ENCODE measurements at regions not wholly inside any gene's neighbourhood (a gene's known extent, or its start where the extent isn't known, plus 50 kb on each side); places are given as distances from the start of the nearest gene placed in this dataset.

DNA sequence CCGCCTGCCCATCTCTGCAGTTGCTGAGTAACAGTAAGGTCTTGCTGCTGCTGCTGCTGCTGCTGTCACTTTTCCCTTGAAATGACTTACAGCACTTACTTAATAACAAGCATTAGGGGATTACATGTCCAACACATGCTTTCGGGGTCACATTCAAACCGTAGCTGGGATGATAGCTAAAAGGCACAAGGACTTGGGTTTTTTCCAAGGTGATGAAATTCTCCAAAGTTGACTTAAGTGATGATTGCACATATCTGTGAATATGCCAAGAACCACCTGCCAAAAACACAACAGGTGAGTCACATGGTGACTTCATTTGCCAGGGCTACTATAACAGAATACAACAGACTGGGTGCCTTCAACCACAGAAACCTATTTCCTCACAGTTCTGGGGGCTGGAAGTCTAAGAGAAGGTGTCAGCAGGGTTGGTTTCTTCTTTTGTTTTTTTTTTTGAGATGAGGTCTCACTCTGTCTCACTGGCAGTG is 121.9 kb upstream of the TNRC6C start (continued):
- TF ChIP-seq, protein P1, sequence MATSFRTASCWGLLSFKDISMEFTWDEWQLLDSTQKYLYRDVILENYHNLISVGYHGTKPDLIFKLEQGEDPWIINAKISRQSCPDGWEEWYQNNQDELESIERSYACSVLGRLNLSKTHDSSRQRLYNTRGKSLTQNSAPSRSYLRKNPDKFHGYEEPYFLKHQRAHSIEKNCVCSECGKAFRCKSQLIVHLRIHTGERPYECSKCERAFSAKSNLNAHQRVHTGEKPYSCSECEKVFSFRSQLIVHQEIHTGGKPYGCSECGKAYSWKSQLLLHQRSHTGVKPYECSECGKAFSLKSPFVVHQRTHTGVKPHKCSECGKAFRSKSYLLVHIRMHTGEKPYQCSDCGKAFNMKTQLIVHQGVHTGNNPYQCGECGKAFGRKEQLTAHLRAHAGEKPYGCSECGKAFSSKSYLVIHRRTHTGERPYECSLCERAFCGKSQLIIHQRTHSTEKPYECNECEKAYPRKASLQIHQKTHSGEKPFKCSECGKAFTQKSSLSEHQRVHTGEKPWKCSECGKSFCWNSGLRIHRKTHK (tag by site-specific recombination; IDR thresholded peaks at IDR 0.05) = 0 out of 2 replicates have a peak, but pooled peaks have one; percentile 14
- TF ChIP-seq ZBTB8A (tag by site-specific recombination; IDR thresholded peaks at IDR 0.05) (no peak), KLF7 (tag by site-specific recombination; IDR thresholded peaks at IDR 0.05; ENCODE audit: borderline replicate concordance) (no peak), GLI2 (tag by site-specific recombination; IDR thresholded peaks at IDR 0.05; ENCODE audit: borderline replicate concordance, low read depth) (no peak), ZNF473 (tag by site-specific recombination; IDR thresholded peaks at IDR 0.05) (no peak), ZNF747 (tag by site-specific recombination; IDR thresholded peaks at IDR 0.05) (no peak), ZBTB1 (tag by site-specific recombination; IDR thresholded peaks at IDR 0.05) (no peak), ZNF548 (tag by site-specific recombination; IDR thresholded peaks at IDR 0.05) (peak; percentile 99), ZNF623 (tag by site-specific recombination; IDR thresholded peaks at IDR 0.05) (no peak), ZNF621 (tag by site-specific recombination; IDR thresholded peaks at IDR 0.05) (no peak), ZNF555 (tag by site-specific recombination; conservative IDR thresholded peaks at IDR 0.05) (no peak), SP7 (tag by site-specific recombination; IDR thresholded peaks at IDR 0.05) (no peak)
- TF ChIP-seq, protein P2, sequence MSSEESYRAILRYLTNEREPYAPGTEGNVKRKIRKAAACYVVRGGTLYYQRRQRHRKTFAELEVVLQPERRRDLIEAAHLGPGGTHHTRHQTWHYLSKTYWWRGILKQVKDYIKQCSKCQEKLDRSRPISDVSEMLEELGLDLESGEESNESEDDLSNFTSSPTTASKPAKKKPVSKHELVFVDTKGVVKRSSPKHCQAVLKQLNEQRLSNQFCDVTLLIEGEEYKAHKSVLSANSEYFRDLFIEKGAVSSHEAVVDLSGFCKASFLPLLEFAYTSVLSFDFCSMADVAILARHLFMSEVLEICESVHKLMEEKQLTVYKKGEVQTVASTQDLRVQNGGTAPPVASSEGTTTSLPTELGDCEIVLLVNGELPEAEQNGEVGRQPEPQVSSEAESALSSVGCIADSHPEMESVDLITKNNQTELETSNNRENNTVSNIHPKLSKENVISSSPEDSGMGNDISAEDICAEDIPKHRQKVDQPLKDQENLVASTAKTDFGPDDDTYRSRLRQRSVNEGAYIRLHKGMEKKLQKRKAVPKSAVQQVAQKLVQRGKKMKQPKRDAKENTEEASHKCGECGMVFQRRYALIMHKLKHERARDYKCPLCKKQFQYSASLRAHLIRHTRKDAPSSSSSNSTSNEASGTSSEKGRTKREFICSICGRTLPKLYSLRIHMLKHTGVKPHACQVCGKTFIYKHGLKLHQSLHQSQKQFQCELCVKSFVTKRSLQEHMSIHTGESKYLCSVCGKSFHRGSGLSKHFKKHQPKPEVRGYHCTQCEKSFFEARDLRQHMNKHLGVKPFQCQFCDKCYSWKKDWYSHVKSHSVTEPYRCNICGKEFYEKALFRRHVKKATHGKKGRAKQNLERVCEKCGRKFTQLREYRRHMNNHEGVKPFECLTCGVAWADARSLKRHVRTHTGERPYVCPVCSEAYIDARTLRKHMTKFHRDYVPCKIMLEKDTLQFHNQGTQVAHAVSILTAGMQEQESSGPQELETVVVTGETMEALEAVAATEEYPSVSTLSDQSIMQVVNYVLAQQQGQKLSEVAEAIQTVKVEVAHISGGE (tag by site-specific recombination; conservative IDR thresholded peaks at IDR 0.05; ENCODE audit: low read depth) = no peak
- TF ChIP-seq, protein P3, sequence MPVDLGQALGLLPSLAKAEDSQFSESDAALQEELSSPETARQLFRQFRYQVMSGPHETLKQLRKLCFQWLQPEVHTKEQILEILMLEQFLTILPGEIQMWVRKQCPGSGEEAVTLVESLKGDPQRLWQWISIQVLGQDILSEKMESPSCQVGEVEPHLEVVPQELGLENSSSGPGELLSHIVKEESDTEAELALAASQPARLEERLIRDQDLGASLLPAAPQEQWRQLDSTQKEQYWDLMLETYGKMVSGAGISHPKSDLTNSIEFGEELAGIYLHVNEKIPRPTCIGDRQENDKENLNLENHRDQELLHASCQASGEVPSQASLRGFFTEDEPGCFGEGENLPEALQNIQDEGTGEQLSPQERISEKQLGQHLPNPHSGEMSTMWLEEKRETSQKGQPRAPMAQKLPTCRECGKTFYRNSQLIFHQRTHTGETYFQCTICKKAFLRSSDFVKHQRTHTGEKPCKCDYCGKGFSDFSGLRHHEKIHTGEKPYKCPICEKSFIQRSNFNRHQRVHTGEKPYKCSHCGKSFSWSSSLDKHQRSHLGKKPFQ (tag by site-specific recombination; IDR thresholded peaks at IDR 0.05) = no peak
- TF ChIP-seq, protein P4, sequence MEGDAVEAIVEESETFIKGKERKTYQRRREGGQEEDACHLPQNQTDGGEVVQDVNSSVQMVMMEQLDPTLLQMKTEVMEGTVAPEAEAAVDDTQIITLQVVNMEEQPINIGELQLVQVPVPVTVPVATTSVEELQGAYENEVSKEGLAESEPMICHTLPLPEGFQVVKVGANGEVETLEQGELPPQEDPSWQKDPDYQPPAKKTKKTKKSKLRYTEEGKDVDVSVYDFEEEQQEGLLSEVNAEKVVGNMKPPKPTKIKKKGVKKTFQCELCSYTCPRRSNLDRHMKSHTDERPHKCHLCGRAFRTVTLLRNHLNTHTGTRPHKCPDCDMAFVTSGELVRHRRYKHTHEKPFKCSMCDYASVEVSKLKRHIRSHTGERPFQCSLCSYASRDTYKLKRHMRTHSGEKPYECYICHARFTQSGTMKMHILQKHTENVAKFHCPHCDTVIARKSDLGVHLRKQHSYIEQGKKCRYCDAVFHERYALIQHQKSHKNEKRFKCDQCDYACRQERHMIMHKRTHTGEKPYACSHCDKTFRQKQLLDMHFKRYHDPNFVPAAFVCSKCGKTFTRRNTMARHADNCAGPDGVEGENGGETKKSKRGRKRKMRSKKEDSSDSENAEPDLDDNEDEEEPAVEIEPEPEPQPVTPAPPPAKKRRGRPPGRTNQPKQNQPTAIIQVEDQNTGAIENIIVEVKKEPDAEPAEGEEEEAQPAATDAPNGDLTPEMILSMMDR (tag by site-specific recombination; IDR thresholded peaks at IDR 0.05) = no peak
- TF ChIP-seq, protein P5, sequence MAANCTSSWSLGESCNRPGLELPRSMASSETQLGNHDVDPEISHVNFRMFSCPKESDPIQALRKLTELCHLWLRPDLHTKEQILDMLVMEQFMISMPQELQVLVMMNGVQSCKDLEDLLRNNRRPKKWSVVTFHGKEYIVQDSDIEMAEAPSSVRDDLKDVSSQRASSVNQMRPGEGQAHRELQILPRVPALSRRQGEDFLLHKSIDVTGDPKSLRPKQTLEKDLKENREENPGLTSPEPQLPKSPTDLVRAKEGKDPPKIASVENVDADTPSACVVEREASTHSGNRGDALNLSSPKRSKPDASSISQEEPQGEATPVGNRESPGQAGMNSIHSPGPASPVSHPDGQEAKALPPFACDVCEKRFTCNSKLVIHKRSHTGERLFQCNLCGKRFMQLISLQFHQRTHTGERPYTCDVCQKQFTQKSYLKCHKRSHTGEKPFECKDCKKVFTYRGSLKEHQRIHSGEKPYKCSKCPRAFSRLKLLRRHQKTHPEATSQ (tag by site-specific recombination; IDR thresholded peaks at IDR 0.05) = no peak
- TF ChIP-seq, protein P6, sequence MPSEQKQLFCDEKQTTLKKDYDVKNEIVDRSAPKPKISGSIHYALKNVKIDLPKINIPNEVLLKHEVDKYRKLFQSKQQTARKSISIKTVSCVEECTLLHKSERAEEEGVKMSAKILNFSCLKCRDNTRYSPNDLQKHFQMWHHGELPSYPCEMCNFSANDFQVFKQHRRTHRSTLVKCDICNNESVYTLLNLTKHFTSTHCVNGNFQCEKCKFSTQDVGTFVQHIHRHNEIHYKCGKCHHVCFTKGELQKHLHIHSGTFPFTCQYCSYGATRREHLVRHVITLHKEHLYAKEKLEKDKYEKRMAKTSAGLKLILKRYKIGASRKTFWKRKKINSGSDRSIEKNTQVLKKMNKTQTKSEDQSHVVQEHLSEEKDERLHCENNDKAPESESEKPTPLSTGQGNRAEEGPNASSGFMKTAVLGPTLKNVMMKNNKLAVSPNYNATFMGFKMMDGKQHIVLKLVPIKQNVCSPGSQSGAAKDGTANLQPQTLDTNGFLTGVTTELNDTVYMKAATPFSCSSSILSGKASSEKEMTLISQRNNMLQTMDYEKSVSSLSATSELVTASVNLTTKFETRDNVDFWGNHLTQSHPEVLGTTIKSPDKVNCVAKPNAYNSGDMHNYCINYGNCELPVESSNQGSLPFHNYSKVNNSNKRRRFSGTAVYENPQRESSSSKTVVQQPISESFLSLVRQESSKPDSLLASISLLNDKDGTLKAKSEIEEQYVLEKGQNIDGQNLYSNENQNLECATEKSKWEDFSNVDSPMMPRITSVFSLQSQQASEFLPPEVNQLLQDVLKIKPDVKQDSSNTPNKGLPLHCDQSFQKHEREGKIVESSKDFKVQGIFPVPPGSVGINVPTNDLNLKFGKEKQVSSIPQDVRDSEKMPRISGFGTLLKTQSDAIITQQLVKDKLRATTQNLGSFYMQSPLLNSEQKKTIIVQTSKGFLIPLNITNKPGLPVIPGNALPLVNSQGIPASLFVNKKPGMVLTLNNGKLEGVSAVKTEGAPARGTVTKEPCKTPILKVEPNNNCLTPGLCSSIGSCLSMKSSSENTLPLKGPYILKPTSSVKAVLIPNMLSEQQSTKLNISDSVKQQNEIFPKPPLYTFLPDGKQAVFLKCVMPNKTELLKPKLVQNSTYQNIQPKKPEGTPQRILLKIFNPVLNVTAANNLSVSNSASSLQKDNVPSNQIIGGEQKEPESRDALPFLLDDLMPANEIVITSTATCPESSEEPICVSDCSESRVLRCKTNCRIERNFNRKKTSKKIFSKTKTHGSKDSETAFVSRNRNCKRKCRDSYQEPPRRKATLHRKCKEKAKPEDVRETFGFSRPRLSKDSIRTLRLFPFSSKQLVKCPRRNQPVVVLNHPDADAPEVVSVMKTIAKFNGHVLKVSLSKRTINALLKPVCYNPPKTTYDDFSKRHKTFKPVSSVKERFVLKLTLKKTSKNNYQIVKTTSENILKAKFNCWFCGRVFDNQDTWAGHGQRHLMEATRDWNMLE (tag by site-specific recombination; conservative IDR thresholded peaks at IDR 0.05; ENCODE audit: low read depth) = no peak
- TF ChIP-seq, protein P7, sequence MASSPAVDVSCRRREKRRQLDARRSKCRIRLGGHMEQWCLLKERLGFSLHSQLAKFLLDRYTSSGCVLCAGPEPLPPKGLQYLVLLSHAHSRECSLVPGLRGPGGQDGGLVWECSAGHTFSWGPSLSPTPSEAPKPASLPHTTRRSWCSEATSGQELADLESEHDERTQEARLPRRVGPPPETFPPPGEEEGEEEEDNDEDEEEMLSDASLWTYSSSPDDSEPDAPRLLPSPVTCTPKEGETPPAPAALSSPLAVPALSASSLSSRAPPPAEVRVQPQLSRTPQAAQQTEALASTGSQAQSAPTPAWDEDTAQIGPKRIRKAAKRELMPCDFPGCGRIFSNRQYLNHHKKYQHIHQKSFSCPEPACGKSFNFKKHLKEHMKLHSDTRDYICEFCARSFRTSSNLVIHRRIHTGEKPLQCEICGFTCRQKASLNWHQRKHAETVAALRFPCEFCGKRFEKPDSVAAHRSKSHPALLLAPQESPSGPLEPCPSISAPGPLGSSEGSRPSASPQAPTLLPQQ (tag by site-specific recombination; IDR thresholded peaks at IDR 0.05) = no peak
- TF ChIP-seq, protein P8, sequence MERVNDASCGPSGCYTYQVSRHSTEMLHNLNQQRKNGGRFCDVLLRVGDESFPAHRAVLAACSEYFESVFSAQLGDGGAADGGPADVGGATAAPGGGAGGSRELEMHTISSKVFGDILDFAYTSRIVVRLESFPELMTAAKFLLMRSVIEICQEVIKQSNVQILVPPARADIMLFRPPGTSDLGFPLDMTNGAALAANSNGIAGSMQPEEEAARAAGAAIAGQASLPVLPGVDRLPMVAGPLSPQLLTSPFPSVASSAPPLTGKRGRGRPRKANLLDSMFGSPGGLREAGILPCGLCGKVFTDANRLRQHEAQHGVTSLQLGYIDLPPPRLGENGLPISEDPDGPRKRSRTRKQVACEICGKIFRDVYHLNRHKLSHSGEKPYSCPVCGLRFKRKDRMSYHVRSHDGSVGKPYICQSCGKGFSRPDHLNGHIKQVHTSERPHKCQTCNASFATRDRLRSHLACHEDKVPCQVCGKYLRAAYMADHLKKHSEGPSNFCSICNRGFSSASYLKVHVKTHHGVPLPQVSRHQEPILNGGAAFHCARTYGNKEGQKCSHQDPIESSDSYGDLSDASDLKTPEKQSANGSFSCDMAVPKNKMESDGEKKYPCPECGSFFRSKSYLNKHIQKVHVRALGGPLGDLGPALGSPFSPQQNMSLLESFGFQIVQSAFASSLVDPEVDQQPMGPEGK (tag by site-specific recombination; IDR thresholded peaks at IDR 0.05) = no peak
